HCT116 (cell line): ENCODE measurements at regions not wholly inside any gene's neighbourhood (a gene's known extent, or its start where the extent isn't known, plus 50 kb on each side); places are given as distances from the start of the nearest gene placed in this dataset.

Source experiments
- ATAC-seq: fragments of 200-7000 bp; cut with Tn5 transposase; 2 replicates; pipeline ENCODE4 v1.9.1; 2020; ENCODE audit warnings: mild to moderate bottlenecking, moderate library complexity
- BruUV-seq: library from RNA; stranded (reverse); fragments of 400-500 nt; replicated peaks from 2 replicates; lab custom pipeline; 2021; lab: Mats Ljungman, UMichigan
- CTCF ChIA-PET: fragments of 300-600 bp; sonication (Branson Sonifier 250); formaldehyde crosslinking; loops from one replicate; lab custom pipeline; 2021; ENCODE audit warnings: antibody characterized with exemption; lab: Charles Lee
- POLR2A ChIA-PET: fragments of 300-600, 350-600 bp; sonication (Branson Sonifier 250); formaldehyde crosslinking; loops from one replicate; lab custom pipeline; 2021; ENCODE audit warnings: antibody characterized with exemption; lab: Charles Lee
- RAD21 ChIA-PET, 2 experiments: fragments of 300-600 bp; sonication (Branson Sonifier 250); formaldehyde crosslinking; loops; one replicate each; lab custom pipeline; 2023; ENCODE audit warnings: low total read pairs in 2 of 2; ENCODE audit not compliant: uncharacterized antibody in 2 of 2, unreplicated experiment in 2 of 2, low non-redundant PET in 1 of 2; lab: Charles Lee
- DNase-seq: peaks from one replicate; pipeline ENCODE4 v3.0.0-alpha.2; 2010; ENCODE audit warnings: low read depth, low spot score
- H2AFZ ChIP-seq: fragments of 200-600 bp; shearing (Covaris generic), sonication (generic); 2 replicates; pipeline ENCODE4 v1.6.1; 2017; ENCODE audit warnings: low read depth, mixed run types, mixed read lengths, antibody characterized with exemption, low read length; ENCODE audit not compliant: poor library complexity, severe bottlenecking
- H3K27ac ChIP-seq: 2 replicates; pipeline ENCODE4 v1.5.1; 2012; ENCODE audit warnings: low read depth, low read length
- H3K27me3 ChIP-seq: fragments of 200-600 bp; sonication (generic); 2 replicates; pipeline ENCODE4 v1.6.1; 2016; ENCODE audit warnings: mixed run types, low read length, mixed read lengths; ENCODE audit not compliant: insufficient read depth
- H3K36me3 ChIP-seq, 2 experiments: fragments of 200-500 bp in 1 of 2; fragments of 200-600 bp in 1 of 2; sonication (Bioruptor generic) in 1 of 2; sonication (generic) in 1 of 2; 2 replicates each; pipeline versions ENCODE4 v1.5.1 to v1.6.1; 2014 to 2016; ENCODE audit warnings: low read length in 2 of 2, inconsistent platforms in 1 of 2, mixed read lengths in 1 of 2, mixed run types in 1 of 2; ENCODE audit not compliant: insufficient read depth in 2 of 2, control insufficient read depth in 1 of 2
- H3K4me1 ChIP-seq, 2 experiments: fragments of 200-600 bp in 1 of 2; sonication (generic) in 1 of 2; 2 replicates each; pipeline versions ENCODE4 v1.5.1 to v1.6.1; 2012 to 2017; ENCODE audit warnings: low read length in 2 of 2, inconsistent platforms in 1 of 2, mild to moderate bottlenecking in 1 of 2, mixed read lengths in 1 of 2, mixed run types in 1 of 2, moderate library complexity in 1 of 2; ENCODE audit not compliant: insufficient read depth in 2 of 2, control insufficient read depth in 1 of 2
- H3K4me2 ChIP-seq: fragments of 200-600 bp; sonication (generic); 2 replicates; pipeline ENCODE4 v1.6.1; 2017; ENCODE audit warnings: mixed run types, low read length, mixed read lengths
- H3K4me3 ChIP-seq, 2 experiments: fragments of 200-600 bp in 1 of 2; sonication (generic) in 1 of 2; replicated peaks in 1 of 2; 2 replicates each; pipeline ENCODE4 v1.5.1; 2011 to 2016; ENCODE audit warnings: low read length in 2 of 2, control low read depth in 1 of 2, low read depth in 1 of 2, mild to moderate bottlenecking in 1 of 2, mixed read lengths in 1 of 2, mixed run types in 1 of 2
- H3K79me2 ChIP-seq: fragments of 200-600 bp; sonication (generic); 2 replicates; pipeline ENCODE4 v1.6.1; 2017; ENCODE audit warnings: mild to moderate bottlenecking, mixed run types, low read length, moderate library complexity, mixed read lengths; ENCODE audit not compliant: insufficient read depth
- H3K9ac ChIP-seq: fragments of 200-600 bp; sonication (generic); 2 replicates; pipeline ENCODE4 v1.6.1; 2016; ENCODE audit warnings: low read length, mixed read lengths
- H3K9me2 ChIP-seq: fragments of 200-600 bp; sonication (generic), shearing (Covaris generic); 2 replicates; pipeline ENCODE4 v1.6.1; 2017; ENCODE audit warnings: mixed run types, mild to moderate bottlenecking, moderate library complexity; ENCODE audit not compliant: insufficient read depth
- H3K9me3 ChIP-seq, 2 experiments: fragments of 200-500 bp in 1 of 2; fragments of 200-600 bp in 1 of 2; sonication (Bioruptor generic) in 1 of 2; sonication (generic) in 1 of 2; 2 replicates each; pipeline ENCODE4 v1.6.1; 2014 to 2017; ENCODE audit warnings: low read length in 2 of 2, mixed read lengths in 2 of 2, inconsistent platforms in 1 of 2, low read depth in 1 of 2, mild to moderate bottlenecking in 1 of 2, mixed run types in 1 of 2, moderate library complexity in 1 of 2; ENCODE audit not compliant: control insufficient read depth in 1 of 2, insufficient read depth in 1 of 2
- H4K20me1 ChIP-seq: fragments of 200-600 bp; sonication (generic), shearing (Covaris generic); 2 replicates; pipeline ENCODE4 v1.6.1; 2017; ENCODE audit warnings: mixed run types, mild to moderate bottlenecking, moderate library complexity; ENCODE audit not compliant: insufficient read depth
- CBX3 ChIP-seq: IDR thresholded peaks from 2 replicates; pipeline ENCODE4 v1.6.1; 2012; ENCODE audit warnings: low read depth
- CEBPB ChIP-seq: IDR thresholded peaks from 2 replicates; pipeline ENCODE4 v1.6.1; 2012; ENCODE audit warnings: low read depth
- EGR1 ChIP-seq: IDR thresholded peaks from 2 replicates; pipeline ENCODE4 v1.6.1; 2012; ENCODE audit warnings: low read depth
- EZH2 ChIP-seq: fragments of 200-600 bp; sonication (generic); IDR thresholded peaks from 2 replicates; pipeline ENCODE4 v1.6.1; 2017; ENCODE audit warnings: antibody characterized with exemption, mixed run types
- EZH2phosphoT487 ChIP-seq: fragments of 200-600 bp; IDR thresholded peaks from 2 replicates; pipeline ENCODE4 v1.6.1; 2018; ENCODE audit warnings: antibody characterized with exemption, borderline replicate concordance
- FOSL1 ChIP-seq: IDR thresholded peaks from 2 replicates; pipeline ENCODE4 v1.6.1; 2012; ENCODE audit warnings: low read depth
- JUND ChIP-seq: IDR thresholded peaks from 2 replicates; pipeline ENCODE4 v1.6.1; 2012
- POLR2A ChIP-seq: IDR thresholded peaks from 2 replicates; pipeline ENCODE4 v1.7.0; 2011; ENCODE audit warnings: borderline replicate concordance; ENCODE audit not compliant: insufficient read depth, insufficient read length; ENCODE audit errors: extremely low read depth
- POLR2AphosphoS5 ChIP-seq: IDR thresholded peaks from 2 replicates; pipeline ENCODE4 v1.6.1; 2011; ENCODE audit warnings: mild to moderate bottlenecking, low read depth, low read length, moderate library complexity
- RAD21 ChIP-seq: IDR thresholded peaks from 2 replicates; pipeline ENCODE4 v1.6.1; 2012; ENCODE audit warnings: low read depth, mild to moderate bottlenecking
- SP1 ChIP-seq: IDR thresholded peaks from 2 replicates; pipeline ENCODE4 v1.6.1; 2012; ENCODE audit warnings: low read depth
- TCF7L2 ChIP-seq: IDR thresholded peaks from 2 replicates; pipeline ENCODE4 v1.7.0; 2011; ENCODE audit warnings: borderline replicate concordance, inconsistent platforms; ENCODE audit not compliant: insufficient read depth, insufficient read length; ENCODE audit errors: extremely low read depth
- YY1 ChIP-seq: IDR thresholded peaks from 2 replicates; pipeline ENCODE4 v1.6.1; 2011; ENCODE audit warnings: low read length, low read depth, moderate library complexity, mild to moderate bottlenecking; ENCODE audit not compliant: insufficient replicate concordance; ENCODE audit errors: extremely low read depth
- ZFX ChIP-seq: fragments of 450-650 bp; IDR thresholded peaks from 2 replicates; pipeline ENCODE4 v1.6.1; 2017
- ZNF274 ChIP-seq: fragments of 200-500 bp; sonication (Bioruptor generic); IDR thresholded peaks from 2 replicates; pipeline ENCODE4 v1.6.1; 2014; ENCODE audit warnings: mild to moderate bottlenecking, low read depth, low read length, inconsistent platforms
- intact Hi-C: fragments of 100-400 bp; cut with micrococcal nuclease; formaldehyde crosslinking; loops from 2 replicates; pipeline ENCODE4 v1.10.0; 2022
- TF ChIP-seq, protein P1 (sequence below), 3 experiments: fragments of 200-600 bp in 1 of 3; sonication (generic) in 1 of 3; IDR thresholded peaks in 2 of 3; conservative IDR thresholded peaks in 1 of 3; 2 replicates each; pipeline ENCODE4 v1.5.1; 2012 to 2017; ENCODE audit warnings: low read depth in 2 of 3, low read length in 2 of 3, antibody characterized with exemption in 1 of 3, borderline replicate concordance in 1 of 3, control low read depth in 1 of 3, mild to moderate bottlenecking in 1 of 3, mixed read lengths in 1 of 3, mixed run types in 1 of 3, moderate library complexity in 1 of 3; ENCODE audit not compliant: insufficient read depth in 1 of 3
- TF ChIP-seq, protein P2 (sequence below): IDR thresholded peaks from 2 replicates; pipeline ENCODE4 v1.6.1; 2011; ENCODE audit warnings: mild to moderate bottlenecking, low read length, moderate library complexity; ENCODE audit not compliant: insufficient replicate concordance; ENCODE audit errors: extremely low read depth
- TF ChIP-seq, protein P3 (sequence below): IDR thresholded peaks from 2 replicates; pipeline ENCODE4 v1.6.1; 2012
- TF ChIP-seq, protein P4 (sequence below): IDR thresholded peaks from 2 replicates; pipeline ENCODE4 v1.6.1; 2012
- TF ChIP-seq, protein P5 (sequence below): IDR thresholded peaks from 2 replicates; pipeline ENCODE4 v1.6.1; 2012; ENCODE audit warnings: low read depth

DNA sequence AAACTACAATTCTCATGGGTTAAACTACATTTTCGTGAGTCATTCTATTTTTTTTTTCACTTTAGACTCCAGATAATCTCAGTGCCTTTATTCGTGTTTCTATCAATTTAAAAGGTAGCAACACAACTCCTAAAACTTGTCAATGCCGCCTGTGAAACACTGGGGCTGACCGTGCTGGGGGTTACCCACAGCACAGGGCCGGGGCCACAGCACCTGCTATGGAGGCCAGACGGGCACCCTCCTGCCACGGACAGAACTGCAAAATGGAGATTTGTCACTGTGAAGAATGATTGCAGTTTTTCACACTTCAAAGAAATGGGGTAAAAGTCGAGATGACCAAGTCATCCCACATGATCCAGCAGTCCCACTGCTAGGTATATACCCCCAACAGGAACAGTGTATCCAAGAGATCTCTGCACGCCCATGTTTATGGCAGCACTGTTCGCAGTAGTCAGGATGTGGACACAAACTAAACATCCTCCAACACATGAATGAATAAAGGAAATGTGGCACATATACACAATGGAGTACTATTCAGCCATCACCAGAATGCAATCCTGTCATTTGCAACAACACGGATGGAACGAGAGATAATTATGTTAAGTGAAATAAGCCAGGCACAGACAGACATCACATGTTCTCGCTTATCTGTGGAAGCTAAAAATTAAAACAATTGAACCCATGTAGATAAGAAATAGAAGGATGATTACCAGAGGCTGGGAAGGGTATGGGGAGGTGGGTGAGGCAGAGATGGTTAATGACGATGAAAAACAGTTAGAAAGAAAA is 290.1 kb downstream of the SMOC2 start:
- no peak overlapping the region for H3K27ac ChIP-seq
- TF ChIP-seq, protein P1, sequence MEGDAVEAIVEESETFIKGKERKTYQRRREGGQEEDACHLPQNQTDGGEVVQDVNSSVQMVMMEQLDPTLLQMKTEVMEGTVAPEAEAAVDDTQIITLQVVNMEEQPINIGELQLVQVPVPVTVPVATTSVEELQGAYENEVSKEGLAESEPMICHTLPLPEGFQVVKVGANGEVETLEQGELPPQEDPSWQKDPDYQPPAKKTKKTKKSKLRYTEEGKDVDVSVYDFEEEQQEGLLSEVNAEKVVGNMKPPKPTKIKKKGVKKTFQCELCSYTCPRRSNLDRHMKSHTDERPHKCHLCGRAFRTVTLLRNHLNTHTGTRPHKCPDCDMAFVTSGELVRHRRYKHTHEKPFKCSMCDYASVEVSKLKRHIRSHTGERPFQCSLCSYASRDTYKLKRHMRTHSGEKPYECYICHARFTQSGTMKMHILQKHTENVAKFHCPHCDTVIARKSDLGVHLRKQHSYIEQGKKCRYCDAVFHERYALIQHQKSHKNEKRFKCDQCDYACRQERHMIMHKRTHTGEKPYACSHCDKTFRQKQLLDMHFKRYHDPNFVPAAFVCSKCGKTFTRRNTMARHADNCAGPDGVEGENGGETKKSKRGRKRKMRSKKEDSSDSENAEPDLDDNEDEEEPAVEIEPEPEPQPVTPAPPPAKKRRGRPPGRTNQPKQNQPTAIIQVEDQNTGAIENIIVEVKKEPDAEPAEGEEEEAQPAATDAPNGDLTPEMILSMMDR (IDR thresholded peaks at IDR 0.05 in 2 of 3, conservative IDR thresholded peaks at IDR 0.05 in 1 of 3; ENCODE audit: borderline replicate concordance in 1 of 3, insufficient read depth in 1 of 3, low read depth in 2 of 3, low read length in 2 of 3): no peak
- TF ChIP-seq POLR2AphosphoS5 (no peak), RAD21 (no peak), EGR1 (no peak), CBX3 (no peak), ZFX (no peak), EZH2 (no peak), SP1 (no peak), ZNF274 (no peak), TCF7L2 (no peak), POLR2A (no peak), FOSL1 (no peak), JUND (no peak), EZH2phosphoT487 (no peak), YY1 (no peak), CEBPB (no peak)
- TF ChIP-seq, protein P2, sequence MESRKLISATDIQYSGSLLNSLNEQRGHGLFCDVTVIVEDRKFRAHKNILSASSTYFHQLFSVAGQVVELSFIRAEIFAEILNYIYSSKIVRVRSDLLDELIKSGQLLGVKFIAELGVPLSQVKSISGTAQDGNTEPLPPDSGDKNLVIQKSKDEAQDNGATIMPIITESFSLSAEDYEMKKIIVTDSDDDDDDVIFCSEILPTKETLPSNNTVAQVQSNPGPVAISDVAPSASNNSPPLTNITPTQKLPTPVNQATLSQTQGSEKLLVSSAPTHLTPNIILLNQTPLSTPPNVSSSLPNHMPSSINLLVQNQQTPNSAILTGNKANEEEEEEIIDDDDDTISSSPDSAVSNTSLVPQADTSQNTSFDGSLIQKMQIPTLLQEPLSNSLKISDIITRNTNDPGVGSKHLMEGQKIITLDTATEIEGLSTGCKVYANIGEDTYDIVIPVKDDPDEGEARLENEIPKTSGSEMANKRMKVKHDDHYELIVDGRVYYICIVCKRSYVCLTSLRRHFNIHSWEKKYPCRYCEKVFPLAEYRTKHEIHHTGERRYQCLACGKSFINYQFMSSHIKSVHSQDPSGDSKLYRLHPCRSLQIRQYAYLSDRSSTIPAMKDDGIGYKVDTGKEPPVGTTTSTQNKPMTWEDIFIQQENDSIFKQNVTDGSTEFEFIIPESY: no peak
- TF ChIP-seq, protein P3, sequence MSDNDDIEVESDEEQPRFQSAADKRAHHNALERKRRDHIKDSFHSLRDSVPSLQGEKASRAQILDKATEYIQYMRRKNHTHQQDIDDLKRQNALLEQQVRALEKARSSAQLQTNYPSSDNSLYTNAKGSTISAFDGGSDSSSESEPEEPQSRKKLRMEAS: no peak
- TF ChIP-seq, protein P4, sequence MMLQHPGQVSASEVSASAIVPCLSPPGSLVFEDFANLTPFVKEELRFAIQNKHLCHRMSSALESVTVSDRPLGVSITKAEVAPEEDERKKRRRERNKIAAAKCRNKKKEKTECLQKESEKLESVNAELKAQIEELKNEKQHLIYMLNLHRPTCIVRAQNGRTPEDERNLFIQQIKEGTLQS: no peak
- TF ChIP-seq, protein P5, sequence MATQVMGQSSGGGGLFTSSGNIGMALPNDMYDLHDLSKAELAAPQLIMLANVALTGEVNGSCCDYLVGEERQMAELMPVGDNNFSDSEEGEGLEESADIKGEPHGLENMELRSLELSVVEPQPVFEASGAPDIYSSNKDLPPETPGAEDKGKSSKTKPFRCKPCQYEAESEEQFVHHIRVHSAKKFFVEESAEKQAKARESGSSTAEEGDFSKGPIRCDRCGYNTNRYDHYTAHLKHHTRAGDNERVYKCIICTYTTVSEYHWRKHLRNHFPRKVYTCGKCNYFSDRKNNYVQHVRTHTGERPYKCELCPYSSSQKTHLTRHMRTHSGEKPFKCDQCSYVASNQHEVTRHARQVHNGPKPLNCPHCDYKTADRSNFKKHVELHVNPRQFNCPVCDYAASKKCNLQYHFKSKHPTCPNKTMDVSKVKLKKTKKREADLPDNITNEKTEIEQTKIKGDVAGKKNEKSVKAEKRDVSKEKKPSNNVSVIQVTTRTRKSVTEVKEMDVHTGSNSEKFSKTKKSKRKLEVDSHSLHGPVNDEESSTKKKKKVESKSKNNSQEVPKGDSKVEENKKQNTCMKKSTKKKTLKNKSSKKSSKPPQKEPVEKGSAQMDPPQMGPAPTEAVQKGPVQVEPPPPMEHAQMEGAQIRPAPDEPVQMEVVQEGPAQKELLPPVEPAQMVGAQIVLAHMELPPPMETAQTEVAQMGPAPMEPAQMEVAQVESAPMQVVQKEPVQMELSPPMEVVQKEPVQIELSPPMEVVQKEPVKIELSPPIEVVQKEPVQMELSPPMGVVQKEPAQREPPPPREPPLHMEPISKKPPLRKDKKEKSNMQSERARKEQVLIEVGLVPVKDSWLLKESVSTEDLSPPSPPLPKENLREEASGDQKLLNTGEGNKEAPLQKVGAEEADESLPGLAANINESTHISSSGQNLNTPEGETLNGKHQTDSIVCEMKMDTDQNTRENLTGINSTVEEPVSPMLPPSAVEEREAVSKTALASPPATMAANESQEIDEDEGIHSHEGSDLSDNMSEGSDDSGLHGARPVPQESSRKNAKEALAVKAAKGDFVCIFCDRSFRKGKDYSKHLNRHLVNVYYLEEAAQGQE: no peak
- no peak overlapping the region for H2AFZ ChIP-seq
- no peaks in the 10 kb centered on the region for H3K79me2 ChIP-seq
- H3K9ac ChIP-seq: no peak overlapping the region
- CTCF ChIA-PET: no interaction called here
- no peaks in the 10 kb centered on the region for H4K20me1 ChIP-seq
- no peak for DNase-seq
- H3K4me2 ChIP-seq: no peak overlapping the region
- RAD21 ChIA-PET: no interaction called here
- no peaks in the 10 kb centered on the region for H3K4me1 ChIP-seq
- no TSS peak for BruUV-seq
- no peaks in the 10 kb centered on the region for H3K9me3 ChIP-seq
- no peaks in the 10 kb centered on the region for H3K36me3 ChIP-seq
- H3K4me3 ChIP-seq: no peak overlapping the region
- intact Hi-C loops: loop anchor here (5.0 kb wide), 1 partner anchor 71 kb away; no protein-coding TSS in a partner anchor
- H3K9me2 ChIP-seq: 0 out of 2 replicates have a peak, but pooled peaks cover 3% of the 10 kb centered on the region
- ATAC-seq: no peak
- no peaks in the 10 kb centered on the region for H3K27me3 ChIP-seq
- POLR2A ChIA-PET: no interaction called here
